Myocyte (in vitro differentiated cells): ENCODE measurements at regions not wholly inside any gene's neighbourhood (a gene's known extent, or its start where the extent isn't known, plus 50 kb on each side); places are given as distances from the start of the nearest gene placed in this dataset.
"Not testable (repeated sequence)": the region's sequence is repeated elsewhere in the genome, so short reads cannot be mapped to it uniquely, and the experiment has no call there.

Experiments used
- DNase-seq: peaks from one replicate; pipeline ENCODE4 v3.0.0-alpha.2; 2012; ENCODE audit warnings: low read depth

- no peak for DNase-seq
Observed at GRCh38 chr2:16112972-16113560, 172.7 kb downstream of the MYCN start.

DNA sequence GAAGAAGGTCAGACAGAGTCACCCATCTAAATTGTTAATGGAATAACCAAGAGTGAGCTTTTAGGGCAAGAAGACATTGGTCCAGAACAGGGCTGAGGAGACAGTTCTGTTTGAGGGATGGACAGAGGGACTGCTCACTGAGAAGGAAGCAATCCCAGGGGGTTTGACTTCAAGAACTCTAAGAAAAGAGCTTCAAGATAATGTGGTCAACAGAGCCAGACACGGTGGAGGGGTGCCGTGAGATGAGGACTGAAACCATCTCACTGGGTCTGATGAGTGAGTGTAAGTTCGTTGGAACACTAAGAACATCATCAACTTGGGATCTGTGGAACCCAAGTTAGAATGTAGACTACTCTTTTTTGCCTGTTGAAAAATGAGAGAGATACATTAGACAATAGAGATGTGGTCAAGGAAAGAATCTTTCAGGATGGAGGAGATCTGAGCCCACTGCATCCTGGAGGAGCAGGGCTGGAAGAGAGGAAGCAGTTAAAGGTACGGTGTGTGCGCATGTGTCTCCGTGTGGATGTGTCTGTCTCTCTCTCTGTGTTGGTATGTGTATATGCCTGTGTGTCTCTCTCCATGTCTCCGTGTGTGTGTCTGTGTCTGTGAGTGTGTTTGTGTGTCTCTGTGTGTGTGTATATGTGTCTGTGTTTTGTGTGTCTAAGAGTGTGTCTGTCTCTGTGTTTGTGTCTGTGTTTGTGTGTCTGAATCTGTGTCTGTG is 172.1 kb downstream of the MYCN start:
- no peak for DNase-seq

DNA sequence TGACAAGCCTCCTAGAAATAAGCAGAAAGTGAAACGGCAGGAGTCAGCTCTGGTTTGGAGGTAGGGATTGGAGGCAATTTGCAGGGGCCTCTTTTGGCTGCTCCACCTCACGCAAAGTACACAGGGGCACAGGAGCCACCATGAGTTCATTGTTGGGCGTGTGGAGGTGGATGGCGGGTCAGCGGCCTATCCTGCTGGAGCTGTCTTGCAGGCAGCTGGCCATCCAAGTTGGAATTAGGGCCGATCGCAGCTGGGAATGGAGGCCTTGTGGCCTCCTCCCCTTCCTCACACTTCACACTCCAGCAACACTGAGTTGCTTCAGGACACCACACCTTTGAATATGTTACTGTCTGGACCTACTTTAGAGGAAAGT is 171.5 kb downstream of the MYCN start:
- DNase-seq: no peak

DNA sequence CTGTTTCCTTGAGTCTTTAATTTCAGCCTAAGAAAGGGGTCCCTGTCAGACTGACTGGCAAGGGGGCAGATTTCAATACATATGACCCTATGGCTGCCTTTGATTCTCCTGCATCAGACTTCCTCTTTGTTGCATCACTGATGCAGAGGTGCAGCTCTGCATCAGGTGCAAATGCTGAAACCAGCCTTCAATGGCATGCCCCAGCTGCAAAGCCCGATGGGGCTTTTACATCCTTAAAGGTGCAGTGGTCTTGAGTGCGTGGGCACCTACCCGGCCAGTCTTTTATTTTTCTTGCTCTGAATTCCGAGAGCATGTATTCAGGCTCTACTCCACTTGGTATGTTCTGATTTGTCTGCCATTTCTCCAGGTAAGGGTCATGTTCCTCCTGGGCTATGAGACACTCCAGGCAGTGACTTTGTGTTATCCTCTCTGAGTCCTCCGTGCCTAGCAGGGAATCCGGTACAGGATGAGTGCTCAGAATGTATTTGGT is 169.5 kb downstream of the MYCN start:
- DNase-seq: no peak

DNA sequence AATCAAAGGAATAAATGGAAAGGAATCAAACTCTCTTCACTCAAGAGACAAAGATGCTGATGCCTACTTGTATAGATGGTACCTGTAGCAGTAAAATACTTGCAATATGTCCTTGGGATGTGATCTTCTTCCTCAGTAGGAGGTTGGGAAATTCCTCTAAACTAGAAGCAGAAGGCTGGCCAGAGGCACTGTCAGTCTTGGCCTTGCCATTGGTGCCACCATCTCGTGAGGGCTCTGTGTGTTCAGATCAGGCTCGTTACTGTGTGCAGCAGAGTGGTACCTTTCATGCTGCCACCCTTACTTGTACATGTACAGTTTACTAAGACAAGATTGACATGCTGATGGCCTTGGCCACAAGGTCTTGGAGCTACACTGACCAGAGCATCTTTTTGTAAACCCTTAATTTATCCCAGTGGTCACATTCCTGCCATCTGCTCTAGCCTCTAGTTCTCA is 169.0 kb downstream of the MYCN start:
- DNase-seq: no peak

- DNase-seq: no peak
Observed at GRCh38 chr2:16107246-16107645, 166.9 kb downstream of the MYCN start.

DNA sequence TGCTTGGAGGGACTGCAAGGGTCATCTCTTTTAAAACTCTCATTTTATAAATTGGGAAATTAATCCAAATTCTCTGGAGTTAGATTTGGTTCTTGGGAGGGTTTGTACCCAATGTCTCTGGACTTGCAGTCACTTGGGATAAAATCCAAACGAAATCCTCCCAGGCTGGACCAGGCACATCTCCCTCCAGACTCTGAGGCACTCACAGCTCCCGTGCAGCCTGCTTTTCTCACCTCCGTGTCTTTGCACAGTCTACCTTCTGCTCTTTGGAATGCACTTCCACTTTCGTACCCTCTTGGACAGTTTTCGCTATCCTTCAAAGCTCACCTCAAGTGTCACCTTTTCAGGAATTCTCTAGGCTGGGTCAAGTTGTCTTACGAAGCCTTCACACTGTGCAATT is 166.3 kb downstream of the MYCN start:
- DNase-seq: no peak

GRCh38 chr2:16105669-16106281 is 165.4 kb downstream of the MYCN start:
- no peak for DNase-seq

DNA sequence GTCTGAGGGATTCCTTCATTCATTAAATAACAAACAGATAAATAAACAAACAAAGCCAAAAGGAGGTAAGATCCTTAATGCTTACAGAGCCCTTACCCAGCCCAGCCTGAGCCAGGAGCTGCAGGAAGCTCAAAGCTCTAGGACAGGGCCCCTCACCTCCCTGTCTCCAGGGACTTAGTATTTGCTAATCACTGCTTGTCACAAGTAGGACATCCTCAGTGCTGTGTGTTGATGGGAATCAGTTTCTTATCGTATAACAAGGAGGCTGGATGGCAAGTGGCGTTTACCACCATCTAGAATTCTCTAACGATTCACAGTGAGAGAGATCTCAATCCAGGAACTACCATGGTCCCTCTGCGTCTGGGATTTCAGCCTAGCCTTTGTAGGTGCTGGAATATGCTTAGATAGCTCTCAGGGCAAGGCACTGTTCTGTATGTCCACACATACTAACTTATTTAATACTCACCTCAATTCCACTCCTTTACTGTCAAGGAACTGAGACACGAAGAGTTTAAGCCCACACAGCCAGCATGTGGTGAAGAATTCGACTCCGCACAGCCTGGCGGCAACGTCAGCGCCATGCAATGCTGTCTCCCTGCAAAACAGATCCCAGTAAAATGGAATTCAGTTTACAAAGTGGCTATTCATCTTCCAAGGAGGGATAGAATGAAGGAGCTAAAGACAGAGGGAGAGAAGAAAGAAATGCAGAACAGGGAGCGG is 164.8 kb downstream of the MYCN start:
- no peak for DNase-seq

DNA sequence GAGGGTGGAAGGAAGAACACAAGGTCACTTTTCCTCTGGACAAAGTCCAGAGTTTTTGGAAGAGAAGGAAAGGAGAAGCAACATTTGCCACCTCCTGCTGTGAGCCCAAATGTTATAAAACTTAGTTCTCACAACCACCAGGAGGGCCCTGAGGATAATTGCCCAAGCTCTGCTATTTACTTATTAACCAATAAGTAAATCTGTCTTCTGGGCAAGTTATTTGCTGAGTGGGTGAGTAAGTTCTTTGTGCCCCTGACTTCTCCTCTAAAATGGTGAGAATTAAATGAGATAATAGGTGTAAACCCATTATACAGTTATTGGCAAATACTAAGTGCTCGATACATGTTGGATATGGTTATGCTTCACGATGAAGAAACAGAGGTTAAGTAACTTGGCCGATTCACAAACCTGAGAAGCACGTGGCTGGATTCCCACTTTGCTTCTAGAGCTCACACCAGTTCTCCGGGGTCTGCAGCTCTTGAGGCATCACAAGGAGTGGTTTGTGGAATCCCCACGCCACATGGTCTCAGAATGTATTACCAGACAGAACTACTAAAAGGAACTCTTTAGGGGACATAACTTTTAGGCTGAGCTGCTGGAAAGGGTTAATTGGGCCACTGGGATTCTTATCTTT is 164.1 kb downstream of the MYCN start:
- DNase-seq: no peak

GRCh38 chr2:16103614-16104314 is 163.4 kb downstream of the MYCN start:
- DNase-seq: no peak

DNA sequence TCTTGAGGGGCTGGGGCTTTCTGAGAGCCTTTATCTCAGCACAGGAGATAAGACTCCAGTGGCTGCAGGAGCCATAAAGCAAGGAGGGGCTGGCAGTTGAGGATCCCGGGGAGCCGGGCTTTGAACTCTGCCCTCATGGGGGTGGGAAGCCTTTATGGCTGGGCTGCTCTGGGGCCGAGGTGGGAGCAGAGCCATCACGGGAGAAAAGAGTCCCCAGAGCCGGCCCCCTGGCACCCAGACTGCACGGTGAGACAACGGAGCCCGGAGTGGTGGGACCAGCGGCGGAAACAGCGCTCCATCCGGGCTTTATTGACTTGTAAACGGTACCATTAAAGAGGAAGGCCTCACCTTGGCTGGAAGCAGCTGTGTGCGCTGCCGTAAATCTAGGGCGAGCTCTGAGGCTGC is 162.6 kb downstream of the MYCN start:
- DNase-seq: no peak

DNA sequence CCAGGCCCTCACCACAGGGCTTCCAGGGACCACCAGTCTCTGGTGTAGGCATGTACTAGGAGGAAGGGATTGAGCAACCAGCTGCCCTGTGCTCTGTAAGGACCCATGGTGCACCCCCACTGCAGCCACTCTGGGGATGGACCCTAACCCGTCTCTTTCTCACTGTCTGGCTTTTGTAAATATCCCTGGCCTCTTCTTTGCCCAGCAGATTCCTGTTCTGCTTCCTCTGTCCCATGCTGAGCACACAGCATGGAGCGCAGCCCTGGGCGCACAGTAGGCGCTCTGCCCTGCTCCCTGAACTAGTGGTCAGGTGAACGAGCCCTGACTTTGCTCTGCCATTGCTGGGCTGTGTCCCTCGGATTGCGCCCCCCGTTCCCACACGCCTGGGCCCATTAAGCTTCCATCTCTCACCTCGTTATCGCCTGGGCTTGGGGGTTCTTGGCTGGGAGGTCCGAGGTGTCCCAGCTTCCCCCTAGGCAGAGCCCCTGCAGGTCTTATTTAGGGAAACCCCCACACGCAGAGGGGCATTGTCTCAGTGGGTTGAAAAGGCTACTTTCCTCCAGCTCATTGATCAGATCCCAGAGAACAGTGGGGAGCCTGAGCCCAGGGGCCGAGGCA is 162.1 kb downstream of the MYCN start:
- DNase-seq: no peak

DNA sequence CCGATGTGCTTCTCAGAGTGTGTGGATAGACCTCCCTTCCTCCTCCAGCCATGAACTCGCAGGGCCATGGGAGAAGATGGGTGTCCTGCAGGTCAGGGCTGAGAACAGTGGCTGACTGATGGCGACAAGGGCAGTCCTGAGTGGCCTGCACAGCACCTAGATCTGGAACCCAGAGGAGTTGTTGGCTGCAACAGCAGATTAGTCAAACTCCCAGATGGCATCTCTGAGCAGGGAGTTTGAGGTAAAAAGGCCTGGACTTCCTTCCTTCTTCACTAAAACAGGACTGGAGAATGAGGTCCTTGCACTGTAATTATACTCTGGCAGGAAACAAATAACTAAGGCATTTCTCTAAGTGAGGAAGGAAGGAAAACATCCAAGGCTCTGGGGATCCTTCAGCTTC is 160.8 kb downstream of the MYCN start:
- DNase-seq: no peak

DNA sequence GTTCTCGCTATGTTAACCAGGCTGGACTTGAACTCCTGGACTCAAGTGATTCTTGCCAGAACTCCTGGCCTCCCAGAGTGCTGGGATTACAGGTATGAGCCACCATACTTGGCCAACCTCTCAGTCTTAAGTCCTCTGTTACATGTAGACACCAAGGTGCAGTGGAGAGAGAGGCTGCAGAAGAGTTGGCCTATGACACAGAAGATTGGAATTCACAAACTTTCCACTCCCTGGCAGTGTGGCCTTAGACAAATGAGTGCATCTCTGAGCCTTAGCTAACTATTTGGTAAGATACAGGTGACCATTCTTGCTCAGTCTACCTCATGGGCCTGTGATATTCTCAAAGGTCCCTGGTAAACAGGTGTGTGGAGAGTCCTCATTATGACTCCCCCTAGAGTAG is 159.7 kb downstream of the MYCN start:
- no peak for DNase-seq

DNA sequence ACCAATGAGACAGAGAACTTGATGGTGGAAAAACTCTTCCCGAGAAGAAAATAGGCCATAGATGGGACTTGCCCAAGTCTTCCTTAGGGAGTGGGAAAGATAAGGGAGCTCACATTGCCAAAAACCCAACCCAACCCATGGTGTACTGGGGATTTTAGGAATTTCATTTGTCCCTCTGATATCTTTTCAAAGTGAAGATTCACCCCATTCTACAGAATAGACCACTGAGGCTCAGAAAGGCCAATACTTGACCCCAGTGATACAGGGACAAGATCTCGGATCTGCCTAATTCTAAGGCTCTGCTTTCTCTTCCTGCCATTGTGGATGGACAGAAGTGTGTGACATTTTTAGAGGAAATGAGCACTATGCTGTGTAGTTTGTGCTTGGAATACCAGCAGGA is 159.0 kb downstream of the MYCN start:
- no peak for DNase-seq

DNA sequence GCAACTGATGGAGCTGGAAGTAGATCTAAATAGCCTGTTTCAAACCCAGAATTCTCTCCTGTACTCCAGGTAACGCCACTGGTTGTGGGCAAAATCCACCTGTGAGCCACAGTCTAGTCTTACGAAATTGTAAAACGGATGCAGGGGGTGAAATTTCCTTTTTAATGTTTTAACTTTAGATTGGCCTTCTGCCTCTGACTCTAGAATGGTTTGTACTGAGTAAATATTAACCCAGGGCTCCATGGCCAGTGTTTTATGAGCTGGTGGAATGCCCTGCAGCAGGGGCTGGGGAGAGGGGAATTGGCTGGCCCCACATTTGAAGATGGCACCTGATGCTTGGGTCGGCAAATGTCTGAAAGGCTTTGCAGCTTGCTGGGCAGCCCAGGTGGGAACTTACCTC is 156.6 kb downstream of the MYCN start:
- no peak for DNase-seq

DNA sequence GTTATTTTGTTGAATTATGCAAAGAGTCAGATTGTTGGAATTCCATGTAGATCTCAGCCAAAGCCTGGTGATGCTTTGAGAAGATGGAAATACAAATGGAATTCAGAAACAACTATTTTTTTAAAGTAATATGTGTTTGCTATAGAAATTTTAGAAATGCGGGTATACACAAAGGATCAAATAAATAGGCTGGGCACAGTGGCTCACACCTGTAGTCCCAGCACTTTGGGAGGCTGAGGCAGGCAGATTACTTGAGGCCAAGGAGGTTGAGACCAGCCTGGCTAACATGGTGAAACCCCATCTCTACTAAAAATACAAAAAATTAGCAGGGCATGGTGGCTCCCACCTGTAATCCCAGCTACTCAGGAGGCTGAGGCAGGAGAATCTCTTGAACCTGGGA is 155.1 kb downstream of the MYCN start:
- not testable (repeated sequence) for DNase-seq

GRCh38 chr2:16094811-16095210 is 154.5 kb downstream of the MYCN start:
- DNase-seq: no peak
